Mammary epithelial cell (primary cell): ENCODE measurements at regions not wholly inside any gene's neighbourhood (a gene's known extent, or its start where the extent isn't known, plus 50 kb on each side); places are given as distances from the start of the nearest gene placed in this dataset.

Source experiments
- EZH2 ChIP-seq: IDR thresholded peaks from 2 replicates; pipeline ENCODE4 v1.6.1; 2012; ENCODE audit warnings: low read length, inconsistent platforms, borderline replicate concordance
- TF ChIP-seq, protein P1 (sequence below), 2 donors: IDR thresholded peaks in 1 of 2; conservative IDR thresholded peaks in 1 of 2; 2 replicates each; pipeline ENCODE4 v1.5.1; 2011 to 2012; ENCODE audit warnings: inconsistent platforms in 2 of 2, low read length in 2 of 2, mild to moderate bottlenecking in 2 of 2, control low read depth in 1 of 2, low read depth in 1 of 2; ENCODE audit not compliant: insufficient read depth in 1 of 2; ENCODE audit errors: extremely low read depth in 1 of 2

GRCh38 chrX:3962511-3963311 is 249.3 kb upstream of the PRKX start:
- TF ChIP-seq, protein P1, sequence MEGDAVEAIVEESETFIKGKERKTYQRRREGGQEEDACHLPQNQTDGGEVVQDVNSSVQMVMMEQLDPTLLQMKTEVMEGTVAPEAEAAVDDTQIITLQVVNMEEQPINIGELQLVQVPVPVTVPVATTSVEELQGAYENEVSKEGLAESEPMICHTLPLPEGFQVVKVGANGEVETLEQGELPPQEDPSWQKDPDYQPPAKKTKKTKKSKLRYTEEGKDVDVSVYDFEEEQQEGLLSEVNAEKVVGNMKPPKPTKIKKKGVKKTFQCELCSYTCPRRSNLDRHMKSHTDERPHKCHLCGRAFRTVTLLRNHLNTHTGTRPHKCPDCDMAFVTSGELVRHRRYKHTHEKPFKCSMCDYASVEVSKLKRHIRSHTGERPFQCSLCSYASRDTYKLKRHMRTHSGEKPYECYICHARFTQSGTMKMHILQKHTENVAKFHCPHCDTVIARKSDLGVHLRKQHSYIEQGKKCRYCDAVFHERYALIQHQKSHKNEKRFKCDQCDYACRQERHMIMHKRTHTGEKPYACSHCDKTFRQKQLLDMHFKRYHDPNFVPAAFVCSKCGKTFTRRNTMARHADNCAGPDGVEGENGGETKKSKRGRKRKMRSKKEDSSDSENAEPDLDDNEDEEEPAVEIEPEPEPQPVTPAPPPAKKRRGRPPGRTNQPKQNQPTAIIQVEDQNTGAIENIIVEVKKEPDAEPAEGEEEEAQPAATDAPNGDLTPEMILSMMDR (conservative IDR thresholded peaks at IDR 0.05 in 1 of 2, IDR thresholded peaks at IDR 0.05 in 1 of 2; ENCODE audit: extremely low read depth in 1 of 2, insufficient read depth in 1 of 2, low read depth in 1 of 2, low read length in 2 of 2): peak; percentile 44 to 62
- no peak for TF ChIP-seq EZH2
